Psoas muscle (tissue), 7 donors: ENCODE measurements at regions not wholly inside any gene's neighbourhood (a gene's known extent, or its start where the extent isn't known, plus 50 kb on each side); places are given as distances from the start of the nearest gene placed in this dataset.

ENCODE experiments used
- ATAC-seq, 4 donors: fragments of 200-7000 bp; cut with Tn5 transposase; one replicate each; pipeline ENCODE4 v1.9.1; 2020; ENCODE audit warnings: moderate library complexity in 3 of 4, mild to moderate bottlenecking in 2 of 4
- DNase-seq, 2 donors: peaks; one replicate each; pipeline ENCODE4 v3.0.0-alpha.2; 2020
- H3K27ac ChIP-seq: fragments of 200-600 bp; one replicate; pipeline ENCODE4 v1.8.0; 2022
- H3K27me3 ChIP-seq, 3 donors: fragments of 200-600 bp in 1 of 3; one replicate each; pipeline versions ENCODE4 v1.6.1 to v1.8.0; 2013 to 2022; ENCODE audit warnings: low read length in 2 of 3, mild to moderate bottlenecking in 2 of 3, moderate library complexity in 1 of 3; ENCODE audit not compliant: insufficient read depth in 3 of 3
- H3K36me3 ChIP-seq, 2 donors: fragments of 200-600 bp in 1 of 2; one replicate each; pipeline versions ENCODE4 v1.6.1 to v1.8.0; 2013 to 2022; ENCODE audit warnings: low read depth in 1 of 2, mild to moderate bottlenecking in 1 of 2, moderate library complexity in 1 of 2; ENCODE audit not compliant: insufficient read depth in 1 of 2
- H3K4me1 ChIP-seq: fragments of 200-600 bp; one replicate; pipeline ENCODE4 v1.8.0; 2022
- H3K4me3 ChIP-seq: fragments of 200-600 bp; one replicate; pipeline ENCODE4 v1.8.0; 2022; ENCODE audit warnings: mild to moderate bottlenecking
- H3K9me3 ChIP-seq: fragments of 200-600 bp; one replicate; pipeline ENCODE4 v1.8.0; 2022
- CTCF ChIP-seq: fragments of 200-600 bp; IDR thresholded peaks from one replicate; pipeline ENCODE4 v1.8.0; 2022; ENCODE audit warnings: antibody characterized with exemption
- WGBS, 3 donors: extraction: QIAGEN DNeasy Blood & Tissue Kit; methylation state at CpG; one replicate each; pipeline versions ENCODE4 v1.1.6 to v1.1.7; 2013; 5-methylcytosine and 5-hydroxymethylcytosine counted together
- intact Hi-C, 2 donors: fragments of 100-400 bp; cut with DNase I; formaldehyde crosslinking; loops; one replicate each; pipeline versions ENCODE4 v1.11.0 to v1.14.2; 2022
- donor health status: healthy with polysubstance abuse.
- donor health status: DM: no; HTN: no; CAD: no; lungs with moderate emphysema.
- donor health status: Bipolar disorder and iron deficiency.
- donor health status: healthy.
- donor health status: DM: yes; HTN: yes; CAD: no.
- donor health status: DM: no; HTN: no; CAD: no.
- donor health status: DM: yes; HTN: yes; CAD: no.

GRCh38 chr3:115354010-115354409 is 206.9 kb upstream of the ZBTB20 start:
- no peaks in the 10 kb centered on the region for H3K9me3 ChIP-seq
- whole genome bisulfite sequencing, 3 donors = 53 to 85% (median 55%) methylated on average over 3 of the region's 3 CpGs
- no peak overlapping the region for H3K4me3 ChIP-seq
- no peak for DNase-seq
- no peaks in the 10 kb centered on the region for H3K36me3 ChIP-seq
- ATAC-seq = peak in 1 of 4 donors; percentile 30
- intact Hi-C loops = no loop called here
- no peaks in the 10 kb centered on the region for H3K27me3 ChIP-seq
- H3K27ac ChIP-seq = no peak overlapping the region
- no peak for TF ChIP-seq CTCF
- H3K4me1 ChIP-seq = no peaks in the 10 kb centered on the region

- 91 to 93% (median 93%) methylated on average over 2 of the region's 2 CpGs for WGBS, 3 donors
- Histone ChIP-seq H3K27me3 (no peaks in the 10 kb centered on the region), H3K4me3 (no peak overlapping the region), H3K4me1 (no peaks in the 10 kb centered on the region), H3K9me3 (no peaks in the 10 kb centered on the region), H3K27ac (no peak overlapping the region), H3K36me3 (no peaks in the 10 kb centered on the region)
- no peak for DNase-seq
- ATAC-seq = no peak
- no peak for TF ChIP-seq CTCF
- intact Hi-C loops = no loop called here
These were observed 210.4 kb upstream of the ZBTB20 start for GRCh38 chr3:115357456-115357855.

GRCh38 chr3:115359536-115359935 is 212.4 kb upstream of the ZBTB20 start:
- H3K9me3 ChIP-seq = no peaks in the 10 kb centered on the region
- TF ChIP-seq CTCF = no peak
- WGBS, 3 donors = 31 to 47% (median 33%) methylated on average over 2 of the region's 2 CpGs
- ATAC-seq (no peak), DNase-seq (no peak)
- H3K27ac ChIP-seq = no peak overlapping the region
- no peaks in the 10 kb centered on the region for H3K4me1 ChIP-seq
- no peaks in the 10 kb centered on the region for H3K27me3 ChIP-seq
- H3K36me3 ChIP-seq = no peaks in the 10 kb centered on the region
- no peak overlapping the region for H3K4me3 ChIP-seq
- intact Hi-C loops = no loop called here

GRCh38 chr3:115361806-115362205 is 214.7 kb upstream of the ZBTB20 start:
- intact Hi-C loops = no loop called here
- Histone ChIP-seq H3K4me1 (no peaks in the 10 kb centered on the region), H3K27me3 (no peaks in the 10 kb centered on the region), H3K36me3 (no peaks in the 10 kb centered on the region), H3K4me3 (no peak overlapping the region), H3K9me3 (peaks cover 4% of the 10 kb centered on the region), H3K27ac (no peak overlapping the region)
- DNase-seq (no peak), ATAC-seq (no peak)
- WGBS, 3 donors = 28 to 40% (median 37%) methylated on average over 1 of the region's 1 CpG
- no peak for TF ChIP-seq CTCF

GRCh38 chr3:115363071-115363470 is 216.0 kb upstream of the ZBTB20 start:
- Histone ChIP-seq H3K4me1 (no peaks in the 10 kb centered on the region), H3K27me3 (no peaks in the 10 kb centered on the region), H3K36me3 (no peaks in the 10 kb centered on the region), H3K9me3 (peaks cover 4% of the 10 kb centered on the region), H3K4me3 (no peak overlapping the region), H3K27ac (no peak overlapping the region)
- no peak for TF ChIP-seq CTCF
- 93 to 96% (median 94%) methylated on average over 1 of the region's 1 CpG for WGBS, 3 donors
- no peak for DNase-seq
- no peak for ATAC-seq
- intact Hi-C loops = no loop called here
